Dedifferentiated amniotic fluid mesenchymal stem cell (primary cell): ENCODE measurements at regions not wholly inside any gene's neighbourhood (a gene's known extent, or its start where the extent isn't known, plus 50 kb on each side); places are given as distances from the start of the nearest gene placed in this dataset.
"Not testable (repeated sequence)": the region's sequence is repeated elsewhere in the genome, so short reads cannot be mapped to it uniquely, and the experiment has no call there.

Experiments
- DNase-seq: peaks from one replicate; pipeline ENCODE4 v3.0.0-alpha.2; 2016; ENCODE audit errors: extremely low spot score

DNA sequence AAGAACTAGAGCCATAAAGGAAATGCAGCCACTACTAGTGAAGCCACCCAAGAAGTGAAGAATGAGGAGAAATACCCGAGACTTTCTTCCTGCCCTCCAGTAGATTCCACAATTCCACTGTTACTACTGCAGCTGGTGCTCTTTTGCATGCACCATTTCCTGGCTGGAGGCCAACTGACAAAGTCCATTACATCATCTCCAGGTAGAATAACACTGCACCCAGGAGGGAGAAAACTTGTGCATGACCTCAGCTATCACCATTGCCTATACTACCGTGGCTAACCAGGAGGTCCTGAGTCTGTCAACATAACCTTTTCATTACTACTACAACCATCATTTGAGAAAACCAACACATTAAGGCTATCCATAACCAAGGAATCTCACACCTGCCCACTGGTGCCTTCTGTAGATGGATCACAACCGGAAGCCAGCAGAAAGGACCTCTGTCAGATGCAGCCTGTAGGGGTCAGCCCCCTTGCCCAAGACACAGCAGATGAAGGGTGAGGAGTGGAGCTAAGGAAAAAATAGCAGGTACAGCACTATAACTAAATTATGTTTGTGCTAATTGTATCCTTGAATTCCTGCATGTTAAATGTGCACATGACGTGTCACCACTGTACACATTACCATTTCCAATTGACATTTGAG, 200.8 kb upstream of the C2CD4B start:
- DNase-seq, result no peak

DNA sequence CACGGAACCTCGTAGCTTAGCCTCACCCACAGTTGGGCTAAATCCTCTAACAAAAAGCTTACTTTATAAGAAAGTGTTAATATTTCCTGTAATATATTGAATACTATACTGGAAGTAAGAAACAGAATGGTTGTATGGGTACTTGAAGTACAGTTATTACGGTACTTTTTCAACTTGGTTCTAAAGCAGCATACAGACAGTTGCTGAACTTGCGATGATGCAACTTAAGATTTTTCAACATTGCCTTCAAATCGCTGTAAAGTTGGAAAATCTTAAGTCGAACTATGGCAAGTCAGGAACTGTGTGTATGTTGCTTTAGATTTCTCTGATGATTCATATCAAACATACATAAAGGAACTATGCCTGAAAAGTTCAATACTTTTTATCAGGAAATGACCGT, 204.4 kb upstream of the C2CD4B start:
- no peak for DNase-seq

DNA sequence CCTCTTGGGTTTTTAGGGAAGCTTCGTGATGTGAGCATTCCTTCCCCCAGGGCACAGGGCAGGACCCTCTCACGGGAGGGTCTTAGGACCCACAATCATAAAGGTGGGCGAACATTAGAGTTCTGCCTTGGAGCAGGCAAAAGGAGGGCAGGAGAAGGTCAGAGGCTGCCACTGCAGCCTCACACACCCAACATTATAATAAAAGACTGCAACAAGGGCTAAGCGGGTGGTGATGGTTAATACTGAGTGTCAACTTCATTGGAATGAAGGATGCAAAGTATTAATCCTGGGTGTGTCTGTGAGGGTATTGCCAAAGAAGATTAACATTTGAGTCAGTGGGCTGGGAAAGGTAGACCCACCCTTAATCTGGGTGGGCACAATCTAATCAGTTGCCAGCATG, 206.6 kb upstream of the C2CD4B start:
- not testable (repeated sequence) for DNase-seq

DNA sequence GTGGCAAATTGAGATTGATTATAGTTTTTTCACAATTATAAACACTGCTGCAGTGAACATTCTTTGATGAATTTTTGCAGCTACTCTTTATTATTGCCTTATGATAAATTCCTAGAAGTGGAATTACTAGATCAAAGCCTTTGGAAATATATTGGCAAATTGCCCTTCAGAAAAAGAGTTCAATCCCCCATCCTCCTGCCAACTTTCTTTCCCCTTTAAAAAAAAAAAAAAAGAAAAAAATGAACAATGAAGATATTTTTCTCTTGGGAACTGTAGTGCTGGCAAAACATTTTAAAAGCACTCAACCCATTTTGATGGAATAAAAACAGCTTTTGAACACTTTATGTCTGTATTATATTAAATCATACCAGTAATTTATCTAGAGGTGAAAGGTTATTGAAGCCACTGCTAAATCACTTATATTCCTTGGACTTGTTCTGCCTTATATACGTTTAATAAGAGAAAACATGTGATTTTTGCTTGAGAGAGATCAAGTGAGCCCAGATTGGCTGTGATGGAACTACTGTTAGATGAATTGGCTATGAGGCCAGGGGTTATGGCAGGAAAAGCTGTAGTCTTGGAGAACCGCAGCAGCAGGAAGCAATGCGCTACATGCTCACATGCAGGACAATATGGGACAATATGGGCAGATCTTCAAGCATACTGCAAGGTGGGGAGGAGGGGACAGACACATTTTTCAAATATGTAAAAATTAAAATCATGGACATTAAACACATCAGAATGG, 212.8 kb upstream of the C2CD4B start:
- no peak for DNase-seq

DNA sequence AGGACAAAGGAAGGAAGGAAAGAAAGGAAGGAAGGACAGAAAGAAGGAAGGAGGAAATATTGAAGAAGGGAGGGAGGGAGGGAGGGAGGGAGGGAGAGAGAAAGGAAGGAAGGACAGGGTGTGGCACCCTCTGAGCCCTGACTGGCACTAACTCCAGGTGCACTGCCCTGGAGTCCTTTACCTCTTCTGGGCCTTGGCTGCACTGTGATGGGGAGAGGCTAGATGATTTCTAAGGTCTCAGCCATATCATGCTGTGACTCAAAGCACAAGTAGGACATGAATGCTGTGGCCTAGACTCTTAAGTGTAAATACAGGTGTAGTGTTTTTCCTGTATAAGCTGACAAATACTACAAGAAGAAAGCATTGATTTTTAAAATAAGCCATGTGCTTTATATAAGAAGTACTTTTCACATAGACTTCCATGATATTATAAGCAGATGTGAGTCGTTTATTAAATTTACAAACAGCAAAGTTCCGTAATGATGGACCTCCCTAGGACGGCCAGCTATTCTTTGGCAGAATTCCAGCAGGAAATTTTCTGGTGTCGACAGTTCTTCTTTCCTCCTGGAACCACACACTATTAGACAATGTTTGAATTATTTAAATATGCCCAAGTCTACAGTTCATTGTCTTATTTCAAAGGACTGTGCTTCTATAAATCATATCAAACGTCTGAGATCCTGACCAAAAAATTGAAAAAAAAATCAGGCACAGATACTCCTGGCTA, 213.8 kb upstream of the C2CD4B start:
- no peak for DNase-seq

DNA sequence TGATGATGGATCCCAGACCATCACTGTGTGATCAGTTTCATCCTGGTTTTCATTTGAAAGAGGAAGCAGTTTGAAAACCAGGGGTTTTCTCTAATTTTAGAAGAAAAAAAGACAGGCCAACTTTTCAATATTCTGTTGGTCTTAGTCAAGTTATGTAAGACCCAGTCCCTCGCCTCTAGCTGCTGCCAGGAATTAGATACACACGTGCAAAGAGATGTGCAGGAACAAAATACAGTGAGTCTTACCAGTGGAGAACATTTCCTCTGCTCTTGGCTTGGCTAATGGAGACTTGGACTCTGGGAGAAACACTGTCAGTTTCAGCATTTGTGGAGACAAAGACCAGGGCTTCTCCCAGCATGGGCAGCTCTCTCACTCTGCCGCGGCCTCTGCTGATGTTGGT, 214.9 kb upstream of the C2CD4B start:
- no peak for DNase-seq

DNA sequence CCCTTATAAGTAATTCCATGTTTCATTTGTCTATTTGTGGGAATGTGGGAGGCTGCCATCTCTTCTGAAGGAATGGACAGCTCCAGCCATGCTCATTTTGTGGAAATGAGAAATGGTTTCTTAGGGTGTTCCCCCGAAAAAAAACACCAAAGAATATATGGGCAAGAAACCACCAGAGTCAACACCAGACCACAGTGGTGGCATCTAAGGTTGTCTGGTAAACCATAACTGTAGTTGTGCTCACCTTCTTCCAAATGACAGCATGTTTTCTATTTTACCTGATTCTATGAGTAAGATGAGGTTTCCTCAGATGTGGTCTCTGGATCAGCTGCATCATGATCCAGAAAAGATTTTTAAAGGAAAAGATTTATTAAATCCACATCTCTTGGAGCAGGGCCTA, 217.0 kb upstream of the C2CD4B start:
- no peak for DNase-seq

DNA sequence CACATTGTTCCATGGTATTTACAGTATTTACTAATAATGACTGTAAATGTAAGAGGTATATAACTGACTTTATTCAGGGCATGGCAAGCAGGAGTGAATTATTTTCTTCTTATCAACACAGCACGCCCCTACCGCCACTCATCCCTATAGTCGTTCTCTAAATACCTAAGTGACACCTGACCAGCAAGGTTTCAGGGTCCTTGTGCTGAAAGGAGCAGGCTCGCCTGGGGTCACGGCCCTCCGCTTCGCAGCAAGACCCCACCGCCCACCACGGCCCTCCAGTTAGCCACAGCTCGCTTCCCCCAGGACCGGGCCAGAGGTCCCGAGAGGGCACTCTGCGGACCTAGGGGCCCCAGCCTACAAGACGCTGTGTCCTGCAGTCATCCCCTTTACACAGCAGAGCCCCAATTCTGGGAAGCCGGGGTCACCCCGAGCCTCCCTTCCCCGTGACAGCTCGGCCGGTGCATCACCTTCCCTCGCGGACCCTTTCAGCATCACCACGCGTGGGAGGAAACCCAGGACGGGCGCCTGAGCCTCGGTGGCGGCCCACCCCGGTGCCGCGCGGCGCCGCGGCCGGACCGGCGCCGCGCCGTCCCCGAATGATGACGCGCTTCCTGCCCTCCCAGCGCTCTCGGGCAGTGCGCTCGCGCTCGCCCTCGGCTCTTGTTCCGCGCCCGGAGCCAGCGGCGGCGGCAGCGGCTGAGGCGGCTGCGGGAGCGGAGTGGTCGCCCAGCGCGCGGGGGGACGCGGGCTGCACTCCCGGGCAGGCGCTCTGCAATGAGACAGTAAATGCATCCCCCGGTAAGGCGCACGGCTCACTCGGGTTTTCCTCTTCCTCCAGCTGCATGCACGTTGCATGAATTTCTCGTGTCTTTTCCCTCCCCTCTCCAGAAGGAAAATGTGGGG, 225.1 kb upstream of the C2CD4B start, which contains the start of gene TLN2:
TSS of gene TLN2 (plus strand) at position 666 of the 906 bp plus-strand sequence.
- peak; percentile 58 for DNase-seq

DNA sequence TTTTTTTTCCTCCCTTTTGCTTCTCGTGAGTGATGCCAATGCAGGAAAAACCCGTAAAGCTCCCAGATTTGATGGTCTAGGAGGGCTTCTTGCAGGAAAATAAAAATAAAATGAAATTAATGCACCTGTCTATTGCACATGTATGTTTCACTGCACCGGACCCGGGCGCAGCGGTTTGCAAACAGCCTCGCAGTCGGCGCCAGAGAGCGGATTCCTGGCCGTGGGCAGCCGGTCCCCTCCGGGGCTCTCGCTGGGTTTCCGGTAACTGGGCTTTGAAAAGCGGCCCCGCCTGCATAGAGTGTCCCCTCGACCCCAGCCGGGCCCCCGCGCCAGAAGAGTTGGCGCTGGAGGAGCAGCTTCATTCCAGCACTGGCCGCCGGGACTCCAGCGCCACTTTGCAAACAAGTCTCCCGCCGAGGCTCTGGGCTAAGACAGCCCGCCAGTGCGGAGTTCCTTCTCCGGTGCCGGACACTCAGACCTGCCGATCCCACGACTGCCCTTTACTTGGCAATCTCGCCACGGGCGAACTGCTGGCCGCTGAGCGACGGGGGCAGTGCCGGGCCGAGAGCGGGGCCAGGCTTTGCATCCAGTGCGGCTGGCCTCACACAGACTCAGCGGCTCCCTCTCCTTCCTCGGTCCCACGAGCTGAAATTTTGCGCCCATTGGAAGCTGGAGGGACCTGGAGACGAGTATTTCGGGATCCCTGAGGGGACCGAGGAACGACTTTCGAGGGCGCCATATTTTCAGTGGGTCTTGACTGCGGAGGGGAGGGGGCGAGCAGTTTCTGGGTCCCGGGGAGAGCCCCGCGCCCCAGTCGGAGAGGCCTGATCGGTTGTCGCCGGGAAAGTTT, 225.9 kb upstream of the C2CD4B start:
- DNase-seq, result peak; percentile 28

DNA sequence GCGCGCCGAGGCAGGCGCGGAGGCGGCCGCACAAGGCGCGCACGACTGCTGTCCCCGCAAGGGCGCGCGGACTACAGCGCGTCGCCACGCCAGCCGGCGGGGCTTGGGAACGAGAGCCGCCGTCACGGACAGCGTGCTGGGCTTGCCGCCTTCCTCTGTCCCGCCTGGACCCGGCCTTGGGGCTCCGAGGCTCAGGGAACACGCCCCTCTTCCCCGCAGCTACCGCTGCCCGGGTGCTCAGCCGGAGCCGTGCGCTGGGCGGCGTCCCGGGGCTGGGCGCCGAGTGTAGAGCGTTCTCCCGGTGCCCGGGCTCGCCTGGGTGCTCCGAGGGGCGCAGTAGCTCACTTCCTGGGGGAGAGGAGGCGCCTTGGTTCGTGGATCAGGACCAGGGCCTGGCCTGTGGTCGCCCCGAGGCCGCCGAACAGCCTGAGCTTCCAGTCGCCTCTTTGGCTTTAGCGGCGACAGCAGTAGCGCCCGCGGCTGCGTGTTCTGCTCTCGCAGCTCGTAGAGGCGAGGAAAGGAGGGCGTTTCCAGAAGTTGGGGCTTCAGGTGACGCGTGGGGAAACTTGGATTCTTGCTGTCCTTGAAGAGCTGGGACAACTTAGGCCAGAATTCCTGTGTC, 226.7 kb upstream of the C2CD4B start:
- DNase-seq, result no peak

DNA sequence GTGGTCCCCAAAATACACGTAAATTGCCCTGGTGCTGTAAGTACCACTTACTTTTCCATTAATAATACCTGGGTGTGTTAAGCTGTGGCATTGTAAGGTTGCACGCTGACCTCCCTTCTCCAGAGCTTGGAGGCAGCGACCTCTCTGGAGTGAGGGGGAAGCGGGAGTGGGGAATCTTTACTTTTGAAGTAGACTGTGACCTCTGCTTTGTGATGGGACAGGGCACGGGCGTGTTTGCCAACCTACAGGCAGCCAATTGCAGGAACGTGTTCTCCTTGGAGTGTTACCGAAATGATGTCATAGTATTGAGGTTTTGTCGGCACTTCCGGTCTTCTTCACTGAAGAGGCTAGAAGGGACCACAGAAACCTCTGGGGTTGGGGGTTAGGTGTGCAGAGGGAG, 227.3 kb upstream of the C2CD4B start:
- no peak for DNase-seq

DNA sequence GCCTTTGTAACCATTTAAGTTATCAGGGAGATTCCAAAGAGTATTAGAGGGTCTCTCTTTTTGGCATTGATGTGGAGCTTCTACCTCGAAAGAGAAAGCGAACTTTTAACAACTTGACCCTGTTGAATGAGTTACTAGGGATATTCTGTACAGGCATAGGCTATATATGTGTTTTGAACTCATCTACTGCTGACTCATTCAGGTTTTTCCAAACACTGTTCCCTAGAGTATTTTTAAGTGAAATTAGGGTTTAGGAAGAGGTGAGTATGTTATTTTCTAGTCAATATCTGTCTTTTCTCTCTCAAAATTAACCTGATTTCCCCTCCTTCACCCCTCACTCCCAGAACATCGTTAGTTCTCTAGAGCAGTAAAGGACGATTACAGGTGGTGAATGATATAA, 228.1 kb upstream of the C2CD4B start:
- no peak for DNase-seq

DNA sequence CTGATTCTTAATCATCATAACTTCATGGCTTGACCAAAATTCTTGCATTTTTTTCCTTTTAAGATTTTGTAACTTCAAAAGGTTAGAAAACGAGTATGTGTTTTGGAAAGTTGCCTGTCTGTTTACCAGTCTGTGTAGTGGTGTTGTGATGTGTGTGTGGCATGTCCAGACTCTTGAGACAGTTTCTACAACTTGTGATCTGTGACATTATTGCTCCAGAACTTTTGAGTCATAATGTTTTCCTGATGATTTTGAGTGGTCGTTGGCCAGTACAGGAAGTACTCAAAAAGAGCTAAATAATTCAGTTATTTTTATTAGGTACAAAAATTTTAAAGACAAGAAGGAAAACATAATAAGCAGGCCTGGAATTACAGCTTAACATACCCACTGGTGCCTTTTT, 229.0 kb upstream of the C2CD4B start:
- DNase-seq, result no peak

DNA sequence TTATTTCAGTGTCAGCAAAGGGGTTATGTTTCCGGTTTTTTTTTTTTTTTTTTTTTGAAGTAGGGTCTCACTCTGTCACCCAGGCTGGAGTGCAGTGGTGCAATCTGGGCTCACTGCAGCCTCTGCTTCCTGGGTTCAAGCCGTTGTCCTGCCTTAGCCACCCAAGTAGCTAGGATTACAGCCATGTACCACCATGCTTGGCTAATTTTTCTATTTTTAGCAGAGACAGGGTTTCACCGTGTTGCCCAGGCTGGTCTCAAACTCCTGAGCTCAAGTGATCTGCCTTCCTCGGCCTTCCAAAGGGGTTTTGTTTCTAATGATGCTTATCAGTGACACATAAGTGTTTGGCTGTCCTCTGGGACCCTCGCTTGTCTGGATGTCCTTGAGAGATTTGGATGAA, 235.7 kb upstream of the C2CD4B start:
- no peak for DNase-seq

DNA sequence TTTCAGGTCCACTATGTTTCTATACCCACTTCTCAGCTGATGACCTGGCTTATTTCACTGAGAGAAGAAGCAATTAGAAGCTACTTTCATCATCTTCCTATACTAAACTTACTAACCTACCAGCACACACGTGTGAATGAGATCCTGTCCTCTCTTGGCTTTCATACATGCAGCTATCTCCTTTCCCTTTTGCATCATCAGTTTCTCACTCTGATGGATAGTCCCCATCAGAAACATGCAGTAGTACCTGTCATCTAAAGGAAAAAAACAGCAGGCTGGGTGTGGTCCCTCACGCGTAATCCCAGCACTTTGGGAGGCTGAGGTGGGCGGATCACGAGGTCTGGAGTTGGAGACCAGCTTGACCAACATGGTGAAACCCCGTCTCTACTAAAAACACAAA, 237.6 kb upstream of the C2CD4B start:
- DNase-seq, result no peak

DNA sequence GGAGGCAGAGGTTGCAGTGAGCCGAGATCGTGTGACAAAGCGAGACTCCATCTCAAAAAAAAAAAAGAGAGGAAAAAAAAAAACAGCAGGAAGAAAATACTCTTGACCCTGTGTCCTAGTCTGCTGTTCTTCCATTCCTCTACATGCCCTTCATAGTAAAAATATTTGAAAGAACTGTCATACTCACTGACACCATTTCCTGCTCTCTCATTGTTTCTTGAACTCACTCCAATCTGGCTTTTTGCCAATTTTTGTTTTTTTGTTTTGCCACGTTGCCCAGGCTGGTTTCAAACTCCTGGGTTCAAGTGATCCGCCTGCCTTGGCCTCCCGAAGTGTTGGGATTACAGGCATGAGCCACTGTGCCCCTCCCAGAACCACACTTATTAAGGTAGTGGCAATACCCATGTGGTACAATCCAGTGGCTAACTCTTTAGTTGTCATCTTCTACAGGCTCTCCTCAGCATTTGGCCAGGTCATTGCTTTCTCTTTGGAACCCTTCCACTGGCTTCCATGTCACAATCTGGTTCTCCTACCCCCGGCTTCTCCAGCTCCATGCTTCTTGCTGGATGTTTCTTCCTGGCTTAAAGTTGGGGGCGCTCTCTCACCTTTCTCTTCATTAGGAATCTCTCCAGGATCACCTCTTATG, 238.2 kb upstream of the C2CD4B start:
- peak; percentile 39 for DNase-seq

DNA sequence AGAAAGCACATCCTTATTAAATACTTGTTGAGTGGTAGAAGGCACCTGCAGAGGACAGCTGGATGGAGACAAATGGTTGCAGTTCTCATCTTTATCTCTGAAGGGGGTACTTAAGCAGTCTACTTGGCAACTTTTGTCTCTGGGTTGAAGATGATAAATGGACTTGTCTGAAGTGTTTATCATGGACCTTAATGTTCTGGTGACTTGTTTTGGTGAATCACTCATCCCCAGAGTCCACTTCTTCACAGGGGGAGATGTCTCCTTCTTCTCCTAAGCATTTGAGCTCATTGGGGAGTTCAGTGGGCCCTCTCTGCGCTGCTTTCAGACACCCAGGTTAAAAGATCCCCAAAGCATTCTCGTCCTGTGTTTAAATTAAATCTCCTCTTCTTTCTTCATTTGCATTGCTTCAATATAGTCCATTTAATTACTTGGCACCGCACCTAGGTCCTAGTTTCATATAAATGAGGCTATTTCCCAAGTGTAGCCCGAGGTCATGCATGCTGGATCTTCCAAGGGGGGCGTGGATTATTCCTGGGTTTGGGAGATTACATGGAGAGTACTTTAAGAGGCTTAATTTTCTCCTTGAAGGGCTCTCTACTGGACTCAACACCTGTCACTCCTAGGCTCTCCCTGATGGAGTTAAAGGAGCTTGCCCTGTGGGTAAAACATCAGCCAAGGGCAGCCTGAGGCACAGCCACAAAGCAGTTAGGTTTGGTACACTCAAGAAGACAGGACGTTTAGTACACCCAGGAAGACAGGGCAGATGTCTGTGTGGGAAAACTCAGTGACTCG, 239.3 kb upstream of the C2CD4B start:
- no peak for DNase-seq

DNA sequence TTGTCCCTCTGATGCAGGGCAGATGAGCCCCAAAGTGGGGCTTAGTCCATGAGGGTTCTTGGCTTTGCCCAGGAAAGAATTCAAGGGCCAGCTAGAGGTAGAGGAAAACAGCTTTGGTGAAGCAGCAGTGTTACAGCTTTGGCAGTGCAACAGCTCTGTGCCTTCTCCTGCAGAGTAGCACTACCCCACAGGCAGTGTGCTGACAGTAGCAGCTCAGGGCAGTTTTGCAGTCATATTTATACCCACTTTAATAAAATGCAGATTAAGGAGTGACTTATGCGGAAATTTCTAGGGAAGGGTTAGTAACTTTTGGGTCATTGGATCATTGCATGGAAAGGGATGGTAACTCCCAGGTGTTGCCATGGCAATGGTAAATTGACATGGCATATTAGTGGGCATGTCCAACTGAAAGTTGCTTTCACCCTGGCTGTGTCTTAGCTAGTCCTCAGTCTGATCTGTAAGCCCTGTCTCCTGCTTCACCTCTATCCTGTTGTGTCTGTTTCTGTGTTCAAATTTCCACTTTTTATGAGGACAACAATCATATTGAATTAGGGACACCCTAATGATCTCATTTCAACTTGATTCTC, 241.3 kb upstream of the C2CD4B start:
- no peak for DNase-seq

DNA sequence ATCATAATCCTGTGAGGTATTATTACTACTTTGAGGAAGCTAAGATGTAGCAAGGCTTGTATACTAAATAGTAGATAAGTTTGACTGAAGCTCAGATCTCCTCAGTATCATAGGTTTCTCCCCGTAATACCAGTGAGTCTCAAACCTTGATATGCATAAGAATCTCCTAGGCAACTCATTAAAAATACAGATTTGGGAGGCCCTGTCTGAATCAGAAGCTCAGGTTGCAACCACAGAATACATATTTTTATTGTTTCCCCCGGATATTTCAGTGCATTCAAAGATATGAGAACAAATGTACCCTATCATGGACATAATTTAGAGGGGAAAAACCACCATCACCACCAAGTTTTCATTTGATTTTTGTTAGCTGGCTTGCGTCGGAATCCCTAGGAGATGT, 242.1 kb upstream of the C2CD4B start:
- DNase-seq, result no peak
